Uterus (tissue), 3 donors: ENCODE measurements at regions not wholly inside any gene's neighbourhood (a gene's known extent, or its start where the extent isn't known, plus 50 kb on each side); places are given as distances from the start of the nearest gene placed in this dataset.

Source experiments
- DNase-seq, 2 donors: peaks; one replicate each; pipeline ENCODE4 v3.0.0-alpha.2; 2019 to 2020
- H3K27ac ChIP-seq, 2 donors: fragments of 200-600 bp; sonication (generic); 1 replicate in 1 of 2; 2 replicates in 1 of 2; pipeline ENCODE4 v1.5.1; 2016 to 2018
- H3K27me3 ChIP-seq, 2 donors: fragments of 200-600 bp; sonication (generic); one replicate each; pipeline ENCODE4 v1.5.1; 2018 to 2019; ENCODE audit warnings: control low read depth in 1 of 2
- H3K36me3 ChIP-seq, 2 donors: fragments of 200-600 bp; sonication (generic); one replicate each; pipeline ENCODE4 v1.5.1; 2019; ENCODE audit warnings: control low read depth in 1 of 2
- H3K4me1 ChIP-seq, 2 donors: fragments of 200-600 bp; sonication (generic); one replicate each; pipeline ENCODE4 v1.5.1; 2018 to 2019; ENCODE audit warnings: control low read depth in 1 of 2
- H3K4me3 ChIP-seq, 2 donors: fragments of 200-600 bp; sonication (generic); 1 replicate in 1 of 2; 2 replicates in 1 of 2; pipeline ENCODE4 v1.5.1; 2018 to 2019; ENCODE audit warnings: mild to moderate bottlenecking in 1 of 2
- H3K9me3 ChIP-seq, 2 donors: fragments of 200-600 bp; sonication (generic); one replicate each; pipeline ENCODE4 v1.5.1; 2019; ENCODE audit warnings: control low read depth in 1 of 2
- CTCF ChIP-seq, 4 experiments: fragments of 200-600 bp in 2 of 4; fragments of 450-650 bp in 2 of 4; sonication (generic) in 2 of 4; IDR thresholded peaks; one replicate each; pipeline ENCODE4 v1.5.1; 2016 to 2019; ENCODE audit warnings: antibody characterized with exemption in 4 of 4, mild to moderate bottlenecking in 2 of 4, moderate library complexity in 1 of 4
- POLR2A ChIP-seq, 2 donors: fragments of 450-650 bp; IDR thresholded peaks; one replicate each; pipeline ENCODE4 v1.6.1; 2016; ENCODE audit warnings: antibody characterized with exemption in 2 of 2, mild to moderate bottlenecking in 1 of 2, moderate library complexity in 1 of 2
- intact Hi-C: fragments of 100-400 bp; cut with DNase I; formaldehyde crosslinking; loops from one replicate; pipeline ENCODE4 v1.15.1; 2023; ENCODE audit warnings: low total_unique reads
- donor health status: DM: yes; HTN: yes; CAD: no.

GRCh38 chr16:26961459-26961858 lies 105.3 kb upstream of the C16orf82 start:
- intact Hi-C loops, result no loop called here
- DNase-seq, result no peak

GRCh38 chr16:26963109-26963508 lies 103.6 kb upstream of the C16orf82 start:
- no peaks in the 10 kb centered on the region for H3K4me1 ChIP-seq
- no peak overlapping the region for H3K4me3 ChIP-seq
- TF ChIP-seq POLR2A (IDR thresholded peaks at IDR 0.05) (no peak), CTCF (IDR thresholded peaks at IDR 0.05) (no peak)
- no peak overlapping the region for H3K27ac ChIP-seq
- H3K36me3 ChIP-seq, result no peaks in the 10 kb centered on the region
- intact Hi-C loops, result no loop called here
- no peak for DNase-seq
- H3K27me3 ChIP-seq, result no peaks in the 10 kb centered on the region
- no peaks in the 10 kb centered on the region for H3K9me3 ChIP-seq

More at GRCh38 chr16:26961459-26961858, 105.3 kb upstream of the C16orf82 start:
- Histone ChIP-seq H3K27me3 (no peaks in the 10 kb centered on the region), H3K4me1 (no peaks in the 10 kb centered on the region), H3K36me3 (no peaks in the 10 kb centered on the region), H3K27ac (no peak overlapping the region), H3K9me3 (no peaks in the 10 kb centered on the region), H3K4me3 (no peak overlapping the region)
- TF ChIP-seq POLR2A (IDR thresholded peaks at IDR 0.05) (no peak), CTCF (IDR thresholded peaks at IDR 0.05) (no peak)

- intact Hi-C loops, result no loop called here
- no peak for DNase-seq
- no peak overlapping the region for H3K4me3 ChIP-seq
- H3K9me3 ChIP-seq, result no peaks in the 10 kb centered on the region
- TF ChIP-seq CTCF (IDR thresholded peaks at IDR 0.05) (no peak), POLR2A (IDR thresholded peaks at IDR 0.05) (no peak)
- H3K27me3 ChIP-seq, result no peaks in the 10 kb centered on the region
- no peaks in the 10 kb centered on the region for H3K36me3 ChIP-seq
- no peak overlapping the region for H3K27ac ChIP-seq
- H3K4me1 ChIP-seq, result no peaks in the 10 kb centered on the region
These were observed 97.0 kb upstream of the C16orf82 start for GRCh38 chr16:26969589-26970231.

- TF ChIP-seq POLR2A (IDR thresholded peaks at IDR 0.05), result no peak
- TF ChIP-seq CTCF (IDR thresholded peaks at IDR 0.05), result no peak
- Histone ChIP-seq H3K4me3 (no peak overlapping the region), H3K27ac (no peak overlapping the region), H3K36me3 (no peaks in the 10 kb centered on the region), H3K9me3 (no peaks in the 10 kb centered on the region), H3K4me1 (no peaks in the 10 kb centered on the region), H3K27me3 (no peaks in the 10 kb centered on the region)
- DNase-seq, result no peak
- intact Hi-C loops, result no loop called here
These were observed 96.4 kb upstream of the C16orf82 start for GRCh38 chr16:26970292-26970691.

- Histone ChIP-seq H3K4me1 (no peaks in the 10 kb centered on the region), H3K27me3 (no peaks in the 10 kb centered on the region), H3K9me3 (no peaks in the 10 kb centered on the region), H3K4me3 (no peak overlapping the region), H3K36me3 (no peaks in the 10 kb centered on the region), H3K27ac (no peak overlapping the region)
- no peak for TF ChIP-seq CTCF (IDR thresholded peaks at IDR 0.05)
- DNase-seq, result no peak
- intact Hi-C loops, result no loop called here
These were observed 89.9 kb upstream of the C16orf82 start for GRCh38 chr16:26976873-26977272.
